NCI-H2029 (cell line): ENCODE measurements at regions not wholly inside any gene's neighbourhood (a gene's known extent, or its start where the extent isn't known, plus 50 kb on each side); places are given as distances from the start of the nearest gene placed in this dataset.
"Not testable (repeated sequence)": the region's sequence is repeated elsewhere in the genome, so short reads cannot be mapped to it uniquely, and the experiment has no call there.

Experiments
- DNase-seq: peaks from one replicate; lab custom pipeline; 2025; lab: John Stamatoyannopoulos, UW

GRCh38 chr18:71370671-71371445 lies 1082.0 kb downstream of the SOCS6 start:
- no peak for DNase-seq

- no peak for DNase-seq
Measured at GRCh38 chr18:71370095-71370494, 1081.2 kb downstream of the SOCS6 start.

- DNase-seq, result no peak
Measured at GRCh38 chr18:71362140-71362539, 1073.3 kb downstream of the SOCS6 start.

- not testable (repeated sequence) for DNase-seq
Measured at GRCh38 chr18:71355599-71355998, 1066.8 kb downstream of the SOCS6 start.

- DNase-seq, result no peak
Measured at GRCh38 chr18:71352618-71353017, 1063.8 kb downstream of the SOCS6 start.

GRCh38 chr18:71336576-71337210 lies 1047.8 kb downstream of the SOCS6 start:
- DNase-seq, result no peak

GRCh38 chr18:71329563-71329962 lies 1040.7 kb downstream of the SOCS6 start:
- DNase-seq, result no peak

GRCh38 chr18:71329114-71329513 lies 1040.3 kb downstream of the SOCS6 start:
- DNase-seq, result no peak

- no peak for DNase-seq
Measured at GRCh38 chr18:71327850-71328249, 1039.0 kb downstream of the SOCS6 start.

GRCh38 chr18:71327441-71327840 lies 1038.6 kb downstream of the SOCS6 start:
- DNase-seq, result no peak

- DNase-seq, result no peak
Measured at GRCh38 chr18:71326826-71327225, 1038.0 kb downstream of the SOCS6 start.

GRCh38 chr18:71324356-71324755 lies 1035.5 kb downstream of the SOCS6 start:
- no peak for DNase-seq

- DNase-seq, result no peak
Measured at GRCh38 chr18:71322201-71322600, 1033.4 kb downstream of the SOCS6 start.

GRCh38 chr18:71321319-71321718 lies 1032.5 kb downstream of the SOCS6 start:
- DNase-seq, result no peak

- no peak for DNase-seq
Measured at GRCh38 chr18:71304856-71305255, 1016.0 kb downstream of the SOCS6 start.

- not testable (repeated sequence) for DNase-seq
Measured at GRCh38 chr18:71303743-71304142, 1014.9 kb downstream of the SOCS6 start.

GRCh38 chr18:71301596-71301995 lies 1012.8 kb downstream of the SOCS6 start:
- no peak for DNase-seq

- DNase-seq, result not testable (repeated sequence)
Measured at GRCh38 chr18:71294201-71294600, 1005.4 kb downstream of the SOCS6 start.

- DNase-seq, result no peak
Measured at GRCh38 chr18:71293322-71293721, 1004.5 kb downstream of the SOCS6 start.

GRCh38 chr18:71287268-71287667 lies 998.4 kb downstream of the SOCS6 start:
- DNase-seq, result no peak

GRCh38 chr18:71252351-71252865 lies 963.6 kb downstream of the SOCS6 start:
- DNase-seq, result no peak

GRCh38 chr18:71250191-71250590 lies 961.3 kb downstream of the SOCS6 start:
- no peak for DNase-seq

GRCh38 chr18:71249791-71250190 lies 960.9 kb downstream of the SOCS6 start:
- DNase-seq, result no peak
